ENCODE measurements at regions not wholly inside any gene's neighbourhood (a gene's known extent, or its start where the extent isn't known, plus 50 kb on each side); places are given as distances from the start of the nearest gene placed in this dataset.

GRCh38 chr5:158397278-158397677 is 538.3 kb upstream of the CLINT1 start:
- no peak for TF ChIP-seq CTCF (IDR thresholded peaks at IDR 0.05; ENCODE audit: insufficient read depth, low read depth, low read length)
- no peak overlapping the region for H3K4me3 ChIP-seq (ENCODE audit: low read depth, low read length)
- no peak for DNase-seq (ENCODE audit: low read depth)

GRCh38 chr5:158394102-158394501 is 535.2 kb upstream of the CLINT1 start:
- no peak overlapping the region for H3K4me3 ChIP-seq (ENCODE audit: low read depth, low read length)
- no peak for TF ChIP-seq CTCF (IDR thresholded peaks at IDR 0.05; ENCODE audit: insufficient read depth, low read depth, low read length)
- no peak for DNase-seq (ENCODE audit: low read depth)

GRCh38 chr5:158393457-158393856 is 534.5 kb upstream of the CLINT1 start:
- no peak for DNase-seq (ENCODE audit: low read depth)
- TF ChIP-seq CTCF (IDR thresholded peaks at IDR 0.05; ENCODE audit: insufficient read depth, low read depth, low read length): no peak
- H3K4me3 ChIP-seq (ENCODE audit: low read depth, low read length): no peak overlapping the region

GRCh38 chr5:158392753-158393152 is 533.8 kb upstream of the CLINT1 start:
- DNase-seq (ENCODE audit: low read depth): no peak
- H3K4me3 ChIP-seq (ENCODE audit: low read depth, low read length): no peak overlapping the region
- TF ChIP-seq CTCF (IDR thresholded peaks at IDR 0.05; ENCODE audit: insufficient read depth, low read depth, low read length): no peak

GRCh38 chr5:158390577-158390976 is 531.6 kb upstream of the CLINT1 start:
- DNase-seq (ENCODE audit: low read depth): peak; percentile 17
- no peak overlapping the region for H3K4me3 ChIP-seq (ENCODE audit: low read depth, low read length)
- TF ChIP-seq CTCF (IDR thresholded peaks at IDR 0.05; ENCODE audit: insufficient read depth, low read depth, low read length): no peak

GRCh38 chr5:158389786-158390185 is 530.8 kb upstream of the CLINT1 start:
- DNase-seq (ENCODE audit: low read depth): no peak
- no peak for TF ChIP-seq CTCF (IDR thresholded peaks at IDR 0.05; ENCODE audit: insufficient read depth, low read depth, low read length)

GRCh38 chr5:158388021-158388420 is 529.1 kb upstream of the CLINT1 start:
- DNase-seq (ENCODE audit: low read depth): no peak
- no peak overlapping the region for H3K4me3 ChIP-seq (ENCODE audit: low read depth, low read length)
- TF ChIP-seq CTCF (IDR thresholded peaks at IDR 0.05; ENCODE audit: insufficient read depth, low read depth, low read length): no peak

More at GRCh38 chr5:158389786-158390185, 530.8 kb upstream of the CLINT1 start:
- no peak overlapping the region for H3K4me3 ChIP-seq (ENCODE audit: low read depth, low read length)
